DOHH2 (cell line): ENCODE measurements at regions not wholly inside any gene's neighbourhood (a gene's known extent, or its start where the extent isn't known, plus 50 kb on each side); places are given as distances from the start of the nearest gene placed in this dataset.

ENCODE experiments used
- H3F3A ChIP-seq: fragments of 200-600 bp; sonication (generic), shearing (Covaris generic); 2 replicates; pipeline ENCODE4 v1.6.0; 2016; ENCODE audit warnings: antibody characterized with exemption, mild to moderate bottlenecking; ENCODE audit not compliant: control insufficient read depth, insufficient read depth
- H3K27ac ChIP-seq: fragments of 200-600 bp; sonication (generic); 2 replicates; pipeline ENCODE4 v1.5.1; 2014; ENCODE audit warnings: low read depth, mild to moderate bottlenecking, low read length, moderate library complexity
- H3K27me3 ChIP-seq: fragments of 200-600 bp; sonication (generic); 2 replicates; pipeline ENCODE4 v1.6.1; 2014; ENCODE audit warnings: mild to moderate bottlenecking, low read length, mixed read lengths; ENCODE audit not compliant: control insufficient read depth
- H3K36me3 ChIP-seq: fragments of 200-600 bp; sonication (generic); 2 replicates; pipeline ENCODE4 v1.6.1; 2014; ENCODE audit warnings: mild to moderate bottlenecking, low read length, moderate library complexity, mixed read lengths; ENCODE audit not compliant: control insufficient read depth
- H3K4me1 ChIP-seq: fragments of 200-600 bp; sonication (generic); 2 replicates; pipeline ENCODE4 v1.6.1; 2014; ENCODE audit warnings: mild to moderate bottlenecking, low read length, mixed read lengths; ENCODE audit not compliant: control insufficient read depth
- H3K4me2 ChIP-seq: fragments of 200-600 bp; sonication (generic); 2 replicates; pipeline ENCODE4 v1.6.0; 2014; ENCODE audit warnings: mild to moderate bottlenecking, low read length, moderate library complexity
- H3K4me3 ChIP-seq: fragments of 200-600 bp; sonication (generic); 2 replicates; pipeline ENCODE4 v1.5.1; 2014; ENCODE audit warnings: mild to moderate bottlenecking, low read length, mixed read lengths
- H3K79me2 ChIP-seq: fragments of 200-600 bp; sonication (generic); 2 replicates; pipeline ENCODE4 v1.6.1; 2014; ENCODE audit warnings: mild to moderate bottlenecking, low read length, mixed read lengths; ENCODE audit not compliant: control insufficient read depth
- H3K9me2 ChIP-seq: fragments of 200-600 bp; sonication (generic); replicated peaks from 2 replicates; pipeline ENCODE4 v1.6.1; 2014; ENCODE audit warnings: mild to moderate bottlenecking, low read length, mixed read lengths; ENCODE audit not compliant: control insufficient read depth
- H3K9me3 ChIP-seq: fragments of 200-600 bp; sonication (generic); 2 replicates; pipeline ENCODE4 v1.6.1; 2014; ENCODE audit warnings: antibody characterized with exemption, low read length, mixed read lengths; ENCODE audit not compliant: control insufficient read depth, insufficient read depth
- H4K20me1 ChIP-seq: fragments of 200-600 bp; sonication (generic); 2 replicates; pipeline ENCODE4 v1.6.0; 2014; ENCODE audit warnings: low read depth, mild to moderate bottlenecking, antibody characterized with exemption, low read length, moderate library complexity; ENCODE audit not compliant: control insufficient read depth, insufficient read depth
- EZH2phosphoT487 ChIP-seq: fragments of 200-600 bp; sonication (generic); IDR thresholded peaks from 2 replicates; pipeline ENCODE4 v1.6.1; 2017; ENCODE audit warnings: borderline replicate concordance, mild to moderate bottlenecking, antibody characterized with exemption, low read length, moderate library complexity, mixed read lengths
- TF ChIP-seq, protein P1 (sequence below): fragments of 200-600 bp; sonication (generic); IDR thresholded peaks from one replicate; pipeline ENCODE4 v1.5.1; 2014; ENCODE audit warnings: antibody characterized with exemption, mild to moderate bottlenecking, low read depth, low read length; ENCODE audit not compliant: poor library complexity, severe bottlenecking

DNA sequence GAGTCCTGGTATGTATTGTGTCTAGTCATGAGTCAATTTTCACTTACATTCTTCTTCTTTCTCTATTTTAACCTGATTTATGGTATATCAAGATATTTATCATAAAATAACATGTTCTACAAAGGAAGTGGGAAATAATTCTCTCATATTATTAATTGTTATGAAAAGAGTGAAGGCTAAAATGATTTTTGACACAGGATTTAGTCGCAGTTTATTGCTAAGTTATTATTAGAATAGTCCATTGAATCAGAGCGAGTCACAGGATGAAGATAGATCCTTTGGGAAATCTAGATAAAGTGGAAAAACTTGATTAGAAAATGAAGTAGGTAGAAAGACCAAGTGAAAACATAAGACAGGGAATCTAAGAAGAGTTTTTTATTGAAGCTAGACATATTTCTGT, 184.3 kb upstream of the DGKB start:
- no peaks in the 10 kb centered on the region for H3K9me3 ChIP-seq
- no peaks in the 10 kb centered on the region for H4K20me1 ChIP-seq
- TF ChIP-seq, protein P1, sequence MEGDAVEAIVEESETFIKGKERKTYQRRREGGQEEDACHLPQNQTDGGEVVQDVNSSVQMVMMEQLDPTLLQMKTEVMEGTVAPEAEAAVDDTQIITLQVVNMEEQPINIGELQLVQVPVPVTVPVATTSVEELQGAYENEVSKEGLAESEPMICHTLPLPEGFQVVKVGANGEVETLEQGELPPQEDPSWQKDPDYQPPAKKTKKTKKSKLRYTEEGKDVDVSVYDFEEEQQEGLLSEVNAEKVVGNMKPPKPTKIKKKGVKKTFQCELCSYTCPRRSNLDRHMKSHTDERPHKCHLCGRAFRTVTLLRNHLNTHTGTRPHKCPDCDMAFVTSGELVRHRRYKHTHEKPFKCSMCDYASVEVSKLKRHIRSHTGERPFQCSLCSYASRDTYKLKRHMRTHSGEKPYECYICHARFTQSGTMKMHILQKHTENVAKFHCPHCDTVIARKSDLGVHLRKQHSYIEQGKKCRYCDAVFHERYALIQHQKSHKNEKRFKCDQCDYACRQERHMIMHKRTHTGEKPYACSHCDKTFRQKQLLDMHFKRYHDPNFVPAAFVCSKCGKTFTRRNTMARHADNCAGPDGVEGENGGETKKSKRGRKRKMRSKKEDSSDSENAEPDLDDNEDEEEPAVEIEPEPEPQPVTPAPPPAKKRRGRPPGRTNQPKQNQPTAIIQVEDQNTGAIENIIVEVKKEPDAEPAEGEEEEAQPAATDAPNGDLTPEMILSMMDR = no peak
- no peak for TF ChIP-seq EZH2phosphoT487
- H3K27me3 ChIP-seq = no peaks in the 10 kb centered on the region
- no peak overlapping the region for H3K4me2 ChIP-seq
- H3K36me3 ChIP-seq = no peaks in the 10 kb centered on the region
- H3K79me2 ChIP-seq = no peaks in the 10 kb centered on the region
- H3F3A ChIP-seq = no peaks in the 10 kb centered on the region
- no peaks in the 10 kb centered on the region for H3K9me2 ChIP-seq
- no peak overlapping the region for H3K27ac ChIP-seq
- no peak overlapping the region for H3K4me3 ChIP-seq
- H3K4me1 ChIP-seq = no peaks in the 10 kb centered on the region

DNA sequence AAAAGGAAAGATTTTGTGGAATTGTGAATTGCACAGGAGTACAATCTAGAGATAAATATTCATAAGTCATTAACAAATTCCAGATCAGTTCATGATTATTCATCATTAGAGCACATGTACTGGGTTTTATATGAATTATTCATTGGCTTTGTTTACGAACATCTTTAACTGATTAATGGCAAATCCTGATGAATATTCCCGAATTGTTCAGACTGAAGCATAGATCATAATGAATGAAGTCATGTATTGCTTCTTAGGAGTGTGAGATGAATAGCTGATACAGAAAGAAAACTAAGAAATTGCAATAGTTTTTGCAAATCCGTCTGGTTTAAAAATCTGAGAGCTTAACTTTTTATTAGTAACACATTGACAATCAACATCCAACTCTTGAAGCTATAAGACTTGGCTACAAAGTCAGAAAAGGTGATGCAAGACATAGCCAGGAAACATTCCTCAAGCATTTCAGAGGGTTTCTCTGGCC, 183.6 kb upstream of the DGKB start:
- H3K4me1 ChIP-seq = no peaks in the 10 kb centered on the region
- H3K27ac ChIP-seq = no peak overlapping the region
- H3K4me2 ChIP-seq = no peak overlapping the region
- no peaks in the 10 kb centered on the region for H3F3A ChIP-seq
- H3K36me3 ChIP-seq = no peaks in the 10 kb centered on the region
- H3K9me2 ChIP-seq = no peaks in the 10 kb centered on the region
- H4K20me1 ChIP-seq = no peaks in the 10 kb centered on the region
- H3K27me3 ChIP-seq = no peaks in the 10 kb centered on the region
- H3K79me2 ChIP-seq = no peaks in the 10 kb centered on the region
- H3K4me3 ChIP-seq = no peak overlapping the region
- TF ChIP-seq EZH2phosphoT487 = no peak
- TF ChIP-seq, protein P1 = no peak
- no peaks in the 10 kb centered on the region for H3K9me3 ChIP-seq

DNA sequence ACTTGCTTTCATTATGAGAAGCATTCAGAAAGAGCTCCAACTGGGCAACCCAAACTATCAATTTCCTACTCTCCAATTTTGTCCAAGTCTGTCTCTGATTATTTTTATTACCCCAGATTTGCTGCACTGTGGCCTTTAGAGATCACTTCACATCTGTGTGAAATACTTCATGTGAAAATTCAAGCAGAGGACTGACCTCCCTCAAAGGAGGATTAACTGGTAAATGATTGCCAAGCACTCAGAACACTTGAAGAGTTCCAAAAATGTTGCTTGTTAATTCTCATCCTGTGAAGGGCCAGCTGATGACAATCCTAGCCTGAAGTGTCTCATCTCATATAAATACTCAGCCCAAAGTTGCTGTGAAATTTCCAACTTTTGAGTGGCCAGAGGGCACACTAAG, 182.8 kb upstream of the DGKB start:
- Histone ChIP-seq H3K27me3 (no peaks in the 10 kb centered on the region), H4K20me1 (no peaks in the 10 kb centered on the region), H3K79me2 (no peaks in the 10 kb centered on the region), H3K4me1 (no peaks in the 10 kb centered on the region), H3K9me2 (no peaks in the 10 kb centered on the region), H3K27ac (no peak overlapping the region), H3K4me2 (no peak overlapping the region), H3K36me3 (no peaks in the 10 kb centered on the region), H3K9me3 (no peaks in the 10 kb centered on the region), H3K4me3 (no peak overlapping the region), H3F3A (no peaks in the 10 kb centered on the region)
- TF ChIP-seq EZH2phosphoT487 = no peak
- TF ChIP-seq, protein P1 = no peak
